HG03280 (cell line): ENCODE measurements at regions not wholly inside any gene's neighbourhood (a gene's known extent, or its start where the extent isn't known, plus 50 kb on each side); places are given as distances from the start of the nearest gene placed in this dataset.

ENCODE experiments used
- ATAC-seq: cut with Tn5 transposase; IDR thresholded peaks from one replicate; pipeline ENCODE4 v1.9.1; 2021; ENCODE audit warnings: mild to moderate bottlenecking, moderate library complexity; ENCODE audit not compliant: unreplicated experiment

DNA sequence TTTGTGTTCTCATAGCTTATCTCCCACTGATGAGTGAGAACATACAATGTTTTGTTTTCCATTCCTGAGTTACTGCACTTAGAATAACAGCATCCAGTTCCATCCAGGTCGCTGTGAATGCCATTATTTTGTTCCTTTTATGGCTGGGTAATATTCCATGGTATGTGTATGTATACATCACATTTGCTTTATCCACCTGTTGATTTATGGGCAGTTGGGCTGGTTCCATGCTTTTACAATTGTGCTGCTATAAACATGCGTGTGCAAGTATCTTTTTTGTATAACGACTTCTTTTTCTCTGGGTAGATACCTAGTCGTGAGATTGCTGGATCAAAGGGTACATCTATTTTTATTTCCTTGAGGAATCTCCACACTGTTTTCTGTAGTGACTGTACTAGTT lies 74.8 kb downstream of the ZNF280B start:
- no peak for ATAC-seq
